ENCODE measurements at regions not wholly inside any gene's neighbourhood (a gene's known extent, or its start where the extent isn't known, plus 50 kb on each side); places are given as distances from the start of the nearest gene placed in this dataset.

- no peak for DNase-seq (ENCODE audit: low spot score)
- TF ChIP-seq, protein P1, sequence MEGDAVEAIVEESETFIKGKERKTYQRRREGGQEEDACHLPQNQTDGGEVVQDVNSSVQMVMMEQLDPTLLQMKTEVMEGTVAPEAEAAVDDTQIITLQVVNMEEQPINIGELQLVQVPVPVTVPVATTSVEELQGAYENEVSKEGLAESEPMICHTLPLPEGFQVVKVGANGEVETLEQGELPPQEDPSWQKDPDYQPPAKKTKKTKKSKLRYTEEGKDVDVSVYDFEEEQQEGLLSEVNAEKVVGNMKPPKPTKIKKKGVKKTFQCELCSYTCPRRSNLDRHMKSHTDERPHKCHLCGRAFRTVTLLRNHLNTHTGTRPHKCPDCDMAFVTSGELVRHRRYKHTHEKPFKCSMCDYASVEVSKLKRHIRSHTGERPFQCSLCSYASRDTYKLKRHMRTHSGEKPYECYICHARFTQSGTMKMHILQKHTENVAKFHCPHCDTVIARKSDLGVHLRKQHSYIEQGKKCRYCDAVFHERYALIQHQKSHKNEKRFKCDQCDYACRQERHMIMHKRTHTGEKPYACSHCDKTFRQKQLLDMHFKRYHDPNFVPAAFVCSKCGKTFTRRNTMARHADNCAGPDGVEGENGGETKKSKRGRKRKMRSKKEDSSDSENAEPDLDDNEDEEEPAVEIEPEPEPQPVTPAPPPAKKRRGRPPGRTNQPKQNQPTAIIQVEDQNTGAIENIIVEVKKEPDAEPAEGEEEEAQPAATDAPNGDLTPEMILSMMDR (IDR thresholded peaks at IDR 0.05; ENCODE audit: extremely low read depth, insufficient read depth, missing control alignments): no peak
- in situ Hi-C loops (cut with MboI; ENCODE audit: low pct_unique_long_range_greater_than_20kb, low sequenced_read_pairs, unreplicated experiment): no loop called here
Observed at GRCh38 chr14:101155575-101155974, 252.1 kb upstream of the RTL1 start.

DNA sequence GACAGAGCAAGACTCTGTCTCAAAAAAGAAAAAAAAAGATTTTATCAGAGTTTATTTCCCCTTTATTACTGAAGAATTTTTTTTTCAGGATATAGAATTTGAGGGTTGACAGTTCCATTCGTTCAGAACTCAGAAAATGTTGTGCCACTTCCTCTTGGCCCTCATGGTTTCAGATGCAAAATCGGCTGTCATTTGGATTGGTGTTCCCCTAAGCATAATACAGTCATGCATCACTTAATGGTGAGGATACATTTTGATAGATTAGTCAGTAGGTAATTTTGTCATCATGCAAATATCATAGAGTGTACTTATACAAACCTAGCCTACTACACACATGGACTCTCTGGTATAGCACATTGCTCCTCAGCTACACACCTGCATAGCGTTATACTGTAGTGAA is 263.9 kb upstream of the RTL1 start:
- TF ChIP-seq, protein P1 (IDR thresholded peaks at IDR 0.05; ENCODE audit: extremely low read depth, insufficient read depth, missing control alignments): no peak
- DNase-seq (ENCODE audit: low spot score): no peak
- in situ Hi-C loops (cut with MboI; ENCODE audit: low pct_unique_long_range_greater_than_20kb, low sequenced_read_pairs, unreplicated experiment): no loop called here

DNA sequence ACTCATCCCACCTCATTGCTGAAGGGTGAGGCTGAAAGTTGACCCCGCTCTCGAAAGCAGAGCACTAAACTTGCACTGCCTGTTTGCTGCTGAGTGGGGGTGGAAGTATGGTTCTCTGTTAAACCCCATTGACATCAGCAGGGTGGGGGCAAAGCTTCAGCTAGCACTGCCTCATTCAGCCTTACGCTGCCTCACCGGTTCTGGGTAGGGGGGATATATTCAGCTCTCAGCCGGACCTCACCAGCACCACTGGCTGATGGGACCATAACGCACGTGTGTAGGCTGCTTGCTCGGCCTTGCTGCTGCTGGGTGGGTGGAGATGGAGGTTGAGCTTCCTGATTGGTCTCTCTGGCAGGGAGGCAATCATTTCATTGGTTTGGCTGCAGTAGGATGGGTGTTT is 265.7 kb upstream of the RTL1 start:
- no peak for DNase-seq (ENCODE audit: low spot score)
- TF ChIP-seq, protein P1 (IDR thresholded peaks at IDR 0.05; ENCODE audit: extremely low read depth, insufficient read depth, missing control alignments): no peak
- in situ Hi-C loops (cut with MboI; ENCODE audit: low pct_unique_long_range_greater_than_20kb, low sequenced_read_pairs, unreplicated experiment): no loop called here

- in situ Hi-C loops (cut with MboI; ENCODE audit: low pct_unique_long_range_greater_than_20kb, low sequenced_read_pairs, unreplicated experiment): no loop called here
- no peak for DNase-seq (ENCODE audit: low spot score)
- TF ChIP-seq, protein P1 (IDR thresholded peaks at IDR 0.05; ENCODE audit: extremely low read depth, insufficient read depth, missing control alignments): no peak
Observed at GRCh38 chr14:101171650-101172049, 268.1 kb upstream of the RTL1 start.

DNA sequence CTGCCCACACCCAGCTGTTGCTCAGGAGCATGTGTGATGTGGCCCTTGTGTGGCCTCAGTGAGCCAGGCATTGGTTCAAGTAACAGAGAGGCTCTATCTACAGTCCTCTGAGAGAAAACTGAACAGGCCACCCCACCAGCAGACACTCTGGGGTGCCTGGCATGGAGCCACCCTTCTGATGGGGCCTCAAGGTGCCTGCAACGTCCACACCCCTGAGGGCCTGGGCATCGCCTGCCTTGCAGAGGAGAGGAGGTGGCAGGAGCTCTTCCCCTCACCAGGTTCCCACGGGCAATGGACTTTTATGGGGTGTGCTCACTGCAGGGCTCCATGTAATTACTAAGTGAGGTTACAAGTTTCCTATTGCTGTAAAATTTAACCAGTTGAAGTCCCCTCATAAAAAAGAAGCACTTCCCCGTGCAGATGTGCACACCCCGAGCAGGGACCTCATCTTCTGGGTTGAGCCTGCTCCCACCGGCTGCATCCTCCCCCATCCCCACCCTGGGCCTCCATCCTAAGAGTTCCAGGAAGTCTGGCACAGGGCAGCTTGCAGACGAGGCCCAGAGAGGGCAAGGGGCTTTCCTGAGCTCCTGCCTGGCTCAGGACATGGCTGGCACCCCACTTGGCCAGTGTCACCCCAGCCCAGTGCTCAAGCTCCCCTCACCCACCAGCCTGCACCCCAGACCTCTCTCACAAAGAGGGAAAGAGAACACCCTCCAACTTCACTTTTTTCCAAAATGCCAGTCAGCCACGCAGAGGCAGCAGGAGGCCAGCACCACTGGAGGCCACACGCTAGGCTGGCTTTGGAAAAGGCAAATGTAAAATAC is 270.4 kb upstream of the RTL1 start:
- no peak for DNase-seq (ENCODE audit: low spot score)
- in situ Hi-C loops (cut with MboI; ENCODE audit: low pct_unique_long_range_greater_than_20kb, low sequenced_read_pairs, unreplicated experiment): no loop called here
- TF ChIP-seq, protein P1 (IDR thresholded peaks at IDR 0.05; ENCODE audit: extremely low read depth, insufficient read depth, missing control alignments): no peak

DNA sequence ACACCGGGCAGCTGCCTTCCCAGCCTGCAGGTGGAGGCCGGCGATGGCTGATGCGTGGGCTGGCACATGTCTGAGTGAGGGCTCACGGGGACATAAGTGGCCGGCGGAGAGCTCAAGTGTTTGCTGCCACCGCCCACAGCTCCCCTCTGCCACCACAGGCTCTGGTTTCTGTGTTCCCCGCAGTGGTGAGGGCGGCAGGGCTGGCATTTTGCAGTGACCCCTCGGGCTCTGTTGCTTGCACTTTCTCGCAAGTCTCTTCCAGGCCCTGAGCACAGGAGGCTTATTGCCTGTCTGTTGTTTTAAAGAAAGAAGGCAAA is 271.0 kb upstream of the RTL1 start:
- no peak for DNase-seq (ENCODE audit: low spot score)
- TF ChIP-seq, protein P1 (IDR thresholded peaks at IDR 0.05; ENCODE audit: extremely low read depth, insufficient read depth, missing control alignments): no peak
- in situ Hi-C loops (cut with MboI; ENCODE audit: low pct_unique_long_range_greater_than_20kb, low sequenced_read_pairs, unreplicated experiment): no loop called here
